T-cell (primary cell): ENCODE measurements at regions not wholly inside any gene's neighbourhood (a gene's known extent, or its start where the extent isn't known, plus 50 kb on each side); places are given as distances from the start of the nearest gene placed in this dataset.

Experiments used
- ATAC-seq, 4 experiments: fragments of 200-7000 bp in 3 of 4; fragments of 150-1000 bp in 1 of 4; cut with Tn5 transposase; replicated peaks in 1 of 4; 1 replicate in 3 of 4; 2 replicates in 1 of 4; pipeline ENCODE4 v1.10.0; 2021; ENCODE audit warnings: moderate library complexity in 3 of 4, mild to moderate bottlenecking in 2 of 4, moderate number of reproducible peaks in 1 of 4
- CTCF ChIA-PET, 2 donors: fragments of 300-600 bp; sonication (Branson Sonifier 250); formaldehyde crosslinking; loops; one replicate each; lab custom pipeline; 2022; ENCODE audit warnings: antibody characterized with exemption in 2 of 2; lab: Charles Lee
- POLR2A ChIA-PET, 2 donors: fragments of 300-600 bp; sonication (Branson Sonifier 250); formaldehyde crosslinking; loops; one replicate each; lab custom pipeline; 2022; ENCODE audit warnings: antibody characterized with exemption in 2 of 2; lab: Charles Lee
- DNase-seq, 35 experiments: peaks; one replicate each; pipeline versions ENCODE4 v3.0.0 to v3.0.0-alpha.2; 2013 to 2023
- H3K27ac ChIP-seq: one replicate; pipeline ENCODE4 v1.5.1; 2013; ENCODE audit warnings: low read length
- H3K27me3 ChIP-seq, 2 experiments: replicated peaks in 1 of 2; 1 replicate in 1 of 2; 2 replicates in 1 of 2; pipeline versions ENCODE4 v1.6.1 to v1.7.0; 2013; ENCODE audit warnings: low read length in 1 of 2, mixed read lengths in 1 of 2; ENCODE audit not compliant: control insufficient read depth in 2 of 2, insufficient read depth in 2 of 2; ENCODE audit errors: extremely low read depth in 1 of 2
- H3K36me3 ChIP-seq, 2 donors: 1 replicate in 1 of 2; 2 replicates in 1 of 2; pipeline versions ENCODE4 v1.6.1 to v1.7.0; 2013; ENCODE audit warnings: low read length in 1 of 2; ENCODE audit not compliant: control insufficient read depth in 2 of 2, insufficient read depth in 1 of 2; ENCODE audit errors: extremely low read depth in 1 of 2
- H3K4me1 ChIP-seq, 2 experiments: 1 replicate in 1 of 2; 2 replicates in 1 of 2; pipeline versions ENCODE4 v1.6.1 to v1.7.0; 2013; ENCODE audit warnings: low read length in 2 of 2, mixed read lengths in 1 of 2; ENCODE audit not compliant: insufficient read depth in 2 of 2, control insufficient read depth in 1 of 2; ENCODE audit errors: extremely low read depth in 1 of 2
- H3K4me3 ChIP-seq, 2 donors: 1 replicate in 1 of 2; 2 replicates in 1 of 2; pipeline versions ENCODE4 v1.5.1 to v1.7.0; 2013; ENCODE audit warnings: mild to moderate bottlenecking in 2 of 2, low read length in 1 of 2, moderate library complexity in 1 of 2; ENCODE audit not compliant: control insufficient read depth in 1 of 2; ENCODE audit errors: extremely low read depth in 1 of 2
- H3K9me3 ChIP-seq: 2 replicates; pipeline ENCODE4 v1.7.0; 2013
- H3K27ac Mint-ChIP-seq, 2 donors: one replicate each; pipeline ENCODE4 v1.8.0; 2020 to 2021; ENCODE audit warnings: mild to moderate bottlenecking in 2 of 2, mixed read lengths in 2 of 2
- H3K27me3 Mint-ChIP-seq, 2 donors: one replicate each; pipeline ENCODE4 v1.8.0; 2021 to 2022; ENCODE audit warnings: mixed read lengths in 2 of 2
- H3K36me3 Mint-ChIP-seq: one replicate; pipeline ENCODE4 v1.8.0; 2021; ENCODE audit warnings: mixed read lengths
- H3K4me1 Mint-ChIP-seq, 3 donors: one replicate each; pipeline ENCODE4 v1.8.0; 2020 to 2022; ENCODE audit warnings: mixed read lengths in 3 of 3, mild to moderate bottlenecking in 1 of 3
- H3K4me3 Mint-ChIP-seq, 3 donors: one replicate each; pipeline ENCODE4 v1.8.0; 2020 to 2022; ENCODE audit warnings: mild to moderate bottlenecking in 3 of 3, mixed read lengths in 3 of 3, moderate library complexity in 3 of 3
- H3K9me3 Mint-ChIP-seq, 3 donors: one replicate each; pipeline ENCODE4 v1.8.0; 2020 to 2022; ENCODE audit warnings: mixed read lengths in 3 of 3
- WGBS: methylation state at CpG from one replicate; pipeline ENCODE4 v1.1.5; 2013; ENCODE audit warnings: missing lambda C conversion rate; ENCODE audit not compliant: insufficient coverage; 5-methylcytosine and 5-hydroxymethylcytosine counted together

DNA sequence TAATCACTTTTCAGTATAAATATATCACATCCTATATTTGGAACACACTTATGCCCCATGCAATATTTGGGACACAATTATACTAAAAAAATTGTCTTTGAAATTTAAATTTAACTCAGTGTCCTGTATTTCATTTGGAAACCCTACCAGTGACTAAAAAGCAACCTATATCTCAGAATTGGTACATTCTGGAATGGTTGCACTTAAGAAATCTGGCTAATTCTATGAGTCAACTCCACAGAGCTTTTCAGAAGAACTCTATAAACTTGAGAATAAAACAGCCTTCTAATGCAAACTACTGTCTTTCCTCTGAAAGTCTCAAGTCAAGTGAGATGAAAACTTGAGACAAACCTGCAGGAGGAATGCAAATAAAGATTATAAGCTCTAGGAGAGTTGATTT lies 320.2 kb downstream of the MAFB start:
- H3K27ac Mint-ChIP-seq = no peak overlapping the region
- DNase-seq (no peak), ATAC-seq (no peak)
- Histone ChIP-seq H3K4me1 (no peaks in the 10 kb centered on the region), H3K27me3 (peaks cover 0 to 4% of the 10 kb centered on the region in 2 experiments), H3K9me3 (no peaks in the 10 kb centered on the region), H3K36me3 (no peaks in the 10 kb centered on the region), H3K4me3 (no peak overlapping the region), H3K27ac (no peak overlapping the region)
- ChIA-PET CTCF (no interaction called here), POLR2A (no interaction called here)
- H3K9me3 Mint-ChIP-seq = peaks cover 0 to 5% (median 0%) of the 10 kb centered on the region in 3 donors
- H3K36me3 Mint-ChIP-seq = no peaks in the 10 kb centered on the region
- H3K27me3 Mint-ChIP-seq = no peaks in the 10 kb centered on the region
- H3K4me3 Mint-ChIP-seq = no peak overlapping the region
- no peaks in the 10 kb centered on the region for H3K4me1 Mint-ChIP-seq

- Histone ChIP-seq H3K36me3 (no peaks in the 10 kb centered on the region), H3K27me3 (peaks cover 0 to 4% of the 10 kb centered on the region in 2 experiments), H3K4me3 (no peak overlapping the region), H3K27ac (no peak overlapping the region), H3K4me1 (no peaks in the 10 kb centered on the region), H3K9me3 (no peaks in the 10 kb centered on the region)
- Mint-ChIP-seq H3K9me3 (peaks cover 0 to 10% (median 0%) of the 10 kb centered on the region in 3 donors), H3K4me1 (no peaks in the 10 kb centered on the region), H3K4me3 (no peak overlapping the region), H3K27ac (no peak overlapping the region), H3K36me3 (no peaks in the 10 kb centered on the region), H3K27me3 (peaks cover 0 to 5% of the 10 kb centered on the region in 2 donors)
- POLR2A ChIA-PET = no interaction called here
- no peak for DNase-seq
- CTCF ChIA-PET = no interaction called here
- no CpG with 5 or more reads among the region's 1 CpG for WGBS
- ATAC-seq = no peak
Measured at GRCh38 chr20:40361916-40362315, 327.1 kb downstream of the MAFB start.

- peaks cover 0 to 5% (median 0%) of the 10 kb centered on the region in 3 donors for H3K9me3 Mint-ChIP-seq
- H3K4me3 Mint-ChIP-seq = no peak overlapping the region
- POLR2A ChIA-PET = no interaction called here
- CTCF ChIA-PET = no interaction called here
- H3K27me3 ChIP-seq = peaks cover 0 to under 1% of the 10 kb centered on the region in 2 experiments
- ATAC-seq = no peak
- peaks cover 0 to 5% of the 10 kb centered on the region in 2 donors for H3K27me3 Mint-ChIP-seq
- no peak overlapping the region for H3K27ac ChIP-seq
- H3K4me3 ChIP-seq = no peak overlapping the region
- no peaks in the 10 kb centered on the region for H3K4me1 Mint-ChIP-seq
- H3K36me3 Mint-ChIP-seq = no peaks in the 10 kb centered on the region
- DNase-seq = no peak
- H3K4me1 ChIP-seq = no peaks in the 10 kb centered on the region
- no peaks in the 10 kb centered on the region for H3K9me3 ChIP-seq
- 52% methylated on average over 3 of the region's 5 CpGs for WGBS
- no peaks in the 10 kb centered on the region for H3K36me3 ChIP-seq
- H3K27ac Mint-ChIP-seq = no peak overlapping the region
Measured at GRCh38 chr20:40359131-40359912, 329.7 kb downstream of the MAFB start.

GRCh38 chr20:40354880-40355279 lies 334.2 kb downstream of the MAFB start:
- no peaks in the 10 kb centered on the region for H3K36me3 Mint-ChIP-seq
- Histone ChIP-seq H3K9me3 (no peaks in the 10 kb centered on the region), H3K36me3 (no peaks in the 10 kb centered on the region), H3K27ac (no peak overlapping the region), H3K4me1 (no peaks in the 10 kb centered on the region), H3K4me3 (no peak overlapping the region), H3K27me3 (no peaks in the 10 kb centered on the region)
- no peak overlapping the region for H3K4me3 Mint-ChIP-seq
- H3K27me3 Mint-ChIP-seq = peaks cover 0 to 5% of the 10 kb centered on the region in 2 donors
- WGBS = 29% methylated on average over 1 of the region's 1 CpG
- ChIA-PET CTCF (no interaction called here), POLR2A (no interaction called here)
- no peak overlapping the region for H3K27ac Mint-ChIP-seq
- DNase-seq = no peak
- no peak for ATAC-seq
- H3K4me1 Mint-ChIP-seq = no peaks in the 10 kb centered on the region
- peaks cover 0 to 5% (median 0%) of the 10 kb centered on the region in 3 donors for H3K9me3 Mint-ChIP-seq

DNA sequence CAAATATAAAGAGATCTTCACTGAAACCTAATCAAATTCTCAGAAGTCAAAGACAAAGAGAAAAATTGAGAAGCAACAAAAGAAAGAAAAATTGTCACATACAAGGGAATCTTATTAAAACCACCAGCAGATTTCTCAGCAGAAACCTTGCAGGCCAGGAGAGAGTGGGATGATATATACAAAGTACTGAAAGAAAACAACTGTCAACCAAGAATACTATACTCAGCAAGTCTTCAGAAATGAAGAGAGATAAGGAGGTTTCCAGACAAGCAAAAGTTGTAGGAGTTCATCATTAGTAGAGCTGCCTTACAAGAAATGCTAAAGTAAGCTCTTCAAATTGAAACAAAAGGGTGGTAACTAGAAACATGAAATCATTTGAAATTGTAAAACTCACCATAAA lies 345.6 kb downstream of the MAFB start:
- Histone ChIP-seq H3K9me3 (no peaks in the 10 kb centered on the region), H3K36me3 (no peaks in the 10 kb centered on the region), H3K27me3 (no peaks in the 10 kb centered on the region), H3K27ac (no peak overlapping the region), H3K4me3 (no peak overlapping the region), H3K4me1 (no peaks in the 10 kb centered on the region)
- CTCF ChIA-PET = interaction anchor here in 1 of 2 donors (0.7 kb wide), 1 partner anchor 192 kb away, joined by 3 read pairs; no protein-coding TSS in a partner anchor
- H3K4me1 Mint-ChIP-seq = no peaks in the 10 kb centered on the region
- H3K9me3 Mint-ChIP-seq = peaks cover 20 to 31% (median 29%) of the 10 kb centered on the region in 3 donors
- H3K4me3 Mint-ChIP-seq = no peak overlapping the region
- POLR2A ChIA-PET = no interaction called here
- H3K36me3 Mint-ChIP-seq = no peaks in the 10 kb centered on the region
- DNase-seq (no peak), ATAC-seq (no peak)
- H3K27me3 Mint-ChIP-seq = peaks cover 0 to 7% of the 10 kb centered on the region in 2 donors
- H3K27ac Mint-ChIP-seq = no peak overlapping the region

- no peaks in the 10 kb centered on the region for H3K27me3 ChIP-seq
- H3K27me3 Mint-ChIP-seq = peaks cover 2 to 7% of the 10 kb centered on the region in 2 donors
- CTCF ChIA-PET = no interaction called here
- no peaks in the 10 kb centered on the region for H3K36me3 Mint-ChIP-seq
- H3K27ac ChIP-seq = no peak overlapping the region
- no peaks in the 10 kb centered on the region for H3K36me3 ChIP-seq
- H3K4me1 ChIP-seq = no peaks in the 10 kb centered on the region
- peaks cover 19 to 26% (median 26%) of the 10 kb centered on the region in 3 donors for H3K9me3 Mint-ChIP-seq
- no peak overlapping the region for H3K27ac Mint-ChIP-seq
- H3K4me3 ChIP-seq = no peak overlapping the region
- no peaks in the 10 kb centered on the region for H3K4me1 Mint-ChIP-seq
- no peak for ATAC-seq
- POLR2A ChIA-PET = no interaction called here
- no peaks in the 10 kb centered on the region for H3K9me3 ChIP-seq
- no peak for DNase-seq
- H3K4me3 Mint-ChIP-seq = no peak overlapping the region
Measured at GRCh38 chr20:40341561-40341960, 347.5 kb downstream of the MAFB start.
